ENCODE measurements at regions not wholly inside any gene's neighbourhood (a gene's known extent, or its start where the extent isn't known, plus 50 kb on each side); places are given as distances from the start of the nearest gene placed in this dataset.

GRCh38 chr3:26472345-26472744, 150.2 kb upstream of the LRRC3B start:
- no peaks in the 10 kb centered on the region; the same call in 1 of the 2 replicates for H3K9me3 ChIP-seq
- H3K4me1 ChIP-seq (ENCODE audit: control insufficient read depth in 1 of 2, insufficient read depth in 2 of 2, low read depth in 1 of 2, low read length in 1 of 2): no peaks in the 10 kb centered on the region; a peak in 1 of 4 replicates
- H3K4me2 ChIP-seq: no peak overlapping the region
- ChIA-PET CTCF (no interaction called here), POLR2A (no interaction called here)
- no peaks in the 10 kb centered on the region for H3K27me3 ChIP-seq (ENCODE audit: insufficient read depth)
- H3K9ac ChIP-seq: no peak overlapping the region
- H3K36me3 ChIP-seq (replicated peaks in 1 of 2; ENCODE audit: control insufficient read depth in 1 of 2, insufficient read depth in 2 of 2, low read length in 1 of 2): no peaks in the 10 kb centered on the region
- no peaks in the 10 kb centered on the region for H3K9me2 ChIP-seq
- no peak overlapping the region for H3K27ac ChIP-seq (ENCODE audit: low read depth in 2 of 2, low read length in 1 of 2)
- H2AFZ ChIP-seq (ENCODE audit: low read depth): no peak overlapping the region
- H4K20me1 ChIP-seq (ENCODE audit: insufficient read depth): no peaks in the 10 kb centered on the region
- no peak overlapping the region for H3K4me3 ChIP-seq (ENCODE audit: low read depth in 2 of 2, low read length in 1 of 2)
- H3F3A ChIP-seq (replicated peaks; ENCODE audit: insufficient read depth): no peaks in the 10 kb centered on the region
- H3K79me2 ChIP-seq (ENCODE audit: insufficient read depth): no peaks in the 10 kb centered on the region
- no peak for DNase-seq
- TF ChIP-seq USF2 (IDR thresholded peaks at IDR 0.05; ENCODE audit: borderline replicate concordance, low read depth, low read length): no peak
- 42% methylated on average over 6 of the region's 6 CpGs for WGBS (ENCODE audit: low lambda C conversion rate)

- no peak for DNase-seq
- no peak overlapping the region for H3K27ac ChIP-seq (ENCODE audit: low read depth in 2 of 2, low read length in 1 of 2)
- no peaks in the 10 kb centered on the region for H3K9me2 ChIP-seq
- no peak overlapping the region for H3K4me2 ChIP-seq
- no peaks in the 10 kb centered on the region for H3K79me2 ChIP-seq (ENCODE audit: insufficient read depth)
- H4K20me1 ChIP-seq (ENCODE audit: insufficient read depth): no peaks in the 10 kb centered on the region
- TF ChIP-seq MAX (IDR thresholded peaks at IDR 0.05; ENCODE audit: low read depth) (no peak), TCF12 (IDR thresholded peaks at IDR 0.05) (no peak), RXRA (IDR thresholded peaks at IDR 0.05; ENCODE audit: borderline replicate concordance, low read depth) (no peak), TAF1 (IDR thresholded peaks at IDR 0.05; ENCODE audit: borderline replicate concordance, low read depth, low read length) (no peak), REST (IDR thresholded peaks at IDR 0.05; ENCODE audit: low read depth, low read length) (no peak), NRF1 (IDR thresholded peaks at IDR 0.05; ENCODE audit: low read depth, low read length) (no peak), RAD21 (IDR thresholded peaks at IDR 0.05; ENCODE audit: low read length) (no peak), ZBTB33 (IDR thresholded peaks at IDR 0.05; ENCODE audit: borderline replicate concordance, low read depth) (no peak), RFX5 (IDR thresholded peaks at IDR 0.05; ENCODE audit: low read length) (no peak)
- no peak overlapping the region for H2AFZ ChIP-seq (ENCODE audit: low read depth)
- 40% methylated on average over 3 of the region's 3 CpGs for WGBS (ENCODE audit: low lambda C conversion rate)
- peaks cover 3% of the 10 kb centered on the region; the same call in 1 of the 2 replicates for H3K9me3 ChIP-seq
- POLR2A ChIA-PET: no interaction called here
- H3K36me3 ChIP-seq (replicated peaks in 1 of 2; ENCODE audit: control insufficient read depth in 1 of 2, insufficient read depth in 2 of 2, low read length in 1 of 2): no peaks in the 10 kb centered on the region
- H3K4me1 ChIP-seq (ENCODE audit: control insufficient read depth in 1 of 2, insufficient read depth in 2 of 2, low read depth in 1 of 2, low read length in 1 of 2): no peaks in the 10 kb centered on the region; a peak in 1 of 4 replicates
- H3K4me3 ChIP-seq (ENCODE audit: low read depth in 2 of 2, low read length in 1 of 2): no peak overlapping the region
- H3F3A ChIP-seq (replicated peaks; ENCODE audit: insufficient read depth): no peaks in the 10 kb centered on the region
- no peak overlapping the region for H3K9ac ChIP-seq
- no peaks in the 10 kb centered on the region for H3K27me3 ChIP-seq (ENCODE audit: insufficient read depth)
- CTCF ChIA-PET: interaction anchor here (0.6 kb wide), 1 partner anchor 10 kb away, joined by 3 read pairs; no protein-coding TSS in a partner anchor
Measured at GRCh38 chr3:26474706-26475105, 147.9 kb upstream of the LRRC3B start.

Data from SK-N-SH (cell line).